ENCODE measurements at regions not wholly inside any gene's neighbourhood (a gene's known extent, or its start where the extent isn't known, plus 50 kb on each side); places are given as distances from the start of the nearest gene placed in this dataset.
"Not testable (repeated sequence)": the region's sequence is repeated elsewhere in the genome, so short reads cannot be mapped to it uniquely, and the experiment has no call there.

DNA sequence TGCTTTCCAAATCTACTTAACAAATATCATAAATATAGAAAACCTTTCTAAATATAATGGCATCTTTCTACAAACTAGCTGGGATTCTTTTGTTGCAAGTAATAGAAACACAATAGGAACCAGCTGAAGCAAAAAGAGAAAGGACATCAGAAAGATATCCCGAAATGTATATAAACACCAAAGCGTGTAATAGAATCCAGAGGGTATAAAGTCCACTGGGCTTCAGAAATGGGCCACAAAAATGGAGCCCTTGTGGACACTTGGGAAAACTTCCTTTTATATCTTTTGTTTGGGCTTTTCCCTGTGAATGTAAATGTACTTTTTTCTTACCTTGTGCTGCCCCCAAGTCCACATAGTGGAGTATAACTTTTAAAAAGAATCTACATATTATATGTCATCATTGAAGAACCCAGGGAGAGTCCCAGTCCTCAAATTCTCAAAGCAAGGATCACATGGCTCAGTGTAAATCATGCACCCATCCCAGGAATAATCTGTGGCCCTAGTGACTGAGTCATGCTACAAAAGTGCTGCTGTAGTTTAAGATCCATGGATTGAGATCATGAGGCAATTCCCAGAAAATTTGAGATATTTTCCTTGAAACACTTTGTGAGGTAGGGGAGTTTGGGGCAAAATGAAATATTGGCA, 457.0 kb downstream of the EPM2A start:
- Histone ChIP-seq H3K4me3 (no peak overlapping the region), H3K9me3 (no peaks in the 10 kb centered on the region), H3K27ac (no peak overlapping the region), H3K4me1 (no peaks in the 10 kb centered on the region), H3K36me3 (no peaks in the 10 kb centered on the region), H3K27me3 (no peaks in the 10 kb centered on the region)
- TF ChIP-seq EP300 (IDR thresholded peaks at IDR 0.05) (no peak), POLR2A (IDR thresholded peaks at IDR 0.05) (no peak), POLR2AphosphoS5 (IDR thresholded peaks at IDR 0.05) (no peak)
- intact Hi-C loops (cut with DNase I; ENCODE audit: low total_unique reads), result no loop called here
- DNase-seq, result no peak
- 56 to 79% (median 70%) methylated on average over 2 of the region's 2 CpGs for WGBS, 5 donors

DNA sequence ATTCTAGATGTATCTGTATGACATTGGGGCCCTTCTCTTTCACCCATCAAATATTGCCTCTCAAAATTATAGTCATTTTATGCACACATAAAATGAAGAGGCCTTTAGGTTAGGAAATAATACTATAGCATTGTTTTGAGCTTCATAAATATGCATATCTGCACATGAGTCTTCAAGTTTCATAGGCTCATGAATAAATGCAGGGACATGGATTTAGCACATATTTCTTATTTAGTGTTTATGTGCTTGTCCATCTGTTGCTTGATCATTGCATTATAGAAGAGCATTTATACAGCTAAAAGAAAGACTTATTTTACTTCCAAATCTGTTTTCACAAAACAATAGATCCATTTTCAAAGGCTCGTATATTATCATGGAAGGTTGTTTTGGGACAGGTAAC, 455.8 kb downstream of the EPM2A start:
- H3K36me3 ChIP-seq, result no peaks in the 10 kb centered on the region
- no peaks in the 10 kb centered on the region for H3K4me1 ChIP-seq
- H3K27ac ChIP-seq, result no peak overlapping the region
- intact Hi-C loops (cut with DNase I; ENCODE audit: low total_unique reads), result no loop called here
- TF ChIP-seq, protein P1, sequence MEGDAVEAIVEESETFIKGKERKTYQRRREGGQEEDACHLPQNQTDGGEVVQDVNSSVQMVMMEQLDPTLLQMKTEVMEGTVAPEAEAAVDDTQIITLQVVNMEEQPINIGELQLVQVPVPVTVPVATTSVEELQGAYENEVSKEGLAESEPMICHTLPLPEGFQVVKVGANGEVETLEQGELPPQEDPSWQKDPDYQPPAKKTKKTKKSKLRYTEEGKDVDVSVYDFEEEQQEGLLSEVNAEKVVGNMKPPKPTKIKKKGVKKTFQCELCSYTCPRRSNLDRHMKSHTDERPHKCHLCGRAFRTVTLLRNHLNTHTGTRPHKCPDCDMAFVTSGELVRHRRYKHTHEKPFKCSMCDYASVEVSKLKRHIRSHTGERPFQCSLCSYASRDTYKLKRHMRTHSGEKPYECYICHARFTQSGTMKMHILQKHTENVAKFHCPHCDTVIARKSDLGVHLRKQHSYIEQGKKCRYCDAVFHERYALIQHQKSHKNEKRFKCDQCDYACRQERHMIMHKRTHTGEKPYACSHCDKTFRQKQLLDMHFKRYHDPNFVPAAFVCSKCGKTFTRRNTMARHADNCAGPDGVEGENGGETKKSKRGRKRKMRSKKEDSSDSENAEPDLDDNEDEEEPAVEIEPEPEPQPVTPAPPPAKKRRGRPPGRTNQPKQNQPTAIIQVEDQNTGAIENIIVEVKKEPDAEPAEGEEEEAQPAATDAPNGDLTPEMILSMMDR (IDR thresholded peaks at IDR 0.05), result no peak
- TF ChIP-seq EP300 (IDR thresholded peaks at IDR 0.05), result no peak
- no peak for TF ChIP-seq POLR2A (IDR thresholded peaks at IDR 0.05)
- no peak for TF ChIP-seq POLR2AphosphoS5 (IDR thresholded peaks at IDR 0.05)
- peaks cover 0 to 3% (median 0%) of the 10 kb centered on the region in 4 donors for H3K9me3 ChIP-seq
- no peak for DNase-seq
- H3K27me3 ChIP-seq, result no peaks in the 10 kb centered on the region
- no peak overlapping the region for H3K4me3 ChIP-seq
- WGBS, 5 donors, result 81 to 90% (median 90%) methylated on average over 1 of the region's 1 CpG

DNA sequence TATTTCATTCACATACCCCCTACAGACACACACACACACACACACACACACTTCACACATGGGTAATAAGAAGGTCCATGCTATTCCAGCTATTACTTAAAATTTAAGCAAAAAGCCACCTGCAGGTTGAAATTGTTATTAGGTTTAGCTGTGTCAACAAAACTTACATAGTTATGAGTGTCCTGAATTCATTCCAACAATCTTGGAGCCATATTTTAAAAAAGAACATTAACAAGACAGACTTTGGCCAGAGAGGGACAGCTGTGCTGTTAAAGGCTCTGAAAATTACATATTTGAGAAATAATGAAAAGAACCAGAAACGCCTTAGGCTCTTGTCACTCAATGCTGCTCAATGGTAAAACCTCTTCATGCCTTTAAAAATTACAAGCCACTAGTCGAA, 455.3 kb downstream of the EPM2A start:
- Histone ChIP-seq H3K4me1 (no peaks in the 10 kb centered on the region), H3K27me3 (no peaks in the 10 kb centered on the region), H3K27ac (no peak overlapping the region), H3K9me3 (peaks cover 0 to 3% (median 0%) of the 10 kb centered on the region in 4 donors), H3K36me3 (no peaks in the 10 kb centered on the region), H3K4me3 (no peak overlapping the region)
- 83 to 88% (median 87%) methylated on average over 2 of the region's 2 CpGs for WGBS, 5 donors
- DNase-seq, result no peak
- TF ChIP-seq POLR2AphosphoS5 (IDR thresholded peaks at IDR 0.05), result no peak
- TF ChIP-seq, protein P1 (IDR thresholded peaks at IDR 0.05), result no peak
- TF ChIP-seq EP300 (IDR thresholded peaks at IDR 0.05), result no peak
- TF ChIP-seq POLR2A (IDR thresholded peaks at IDR 0.05), result no peak
- intact Hi-C loops (cut with DNase I; ENCODE audit: low total_unique reads), result no loop called here

DNA sequence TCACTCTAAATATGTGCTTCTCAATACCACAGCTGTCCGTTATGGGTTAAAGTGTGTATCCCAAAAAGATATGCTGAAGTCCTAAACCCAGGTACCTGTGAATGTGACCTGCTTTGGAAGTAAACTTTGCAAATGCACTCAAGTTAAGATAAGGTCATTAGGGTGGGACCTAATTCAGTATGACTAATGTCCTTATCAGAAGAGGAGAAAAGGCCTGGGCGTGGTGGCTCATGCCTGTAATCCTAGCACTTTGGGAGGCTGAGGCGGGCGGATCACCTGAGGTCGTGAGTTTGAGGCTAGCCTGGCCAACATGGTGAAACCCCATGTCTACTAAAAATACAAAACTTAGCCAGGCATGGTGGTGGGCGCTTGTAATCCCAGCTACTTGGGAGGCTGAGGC, 452.1 kb downstream of the EPM2A start:
- peak in 1 of 3 donors; percentile 65 for TF ChIP-seq POLR2AphosphoS5 (IDR thresholded peaks at IDR 0.05)
- H3K4me1 ChIP-seq; H3K9me3 ChIP-seq; H3K27ac ChIP-seq; H3K4me3 ChIP-seq; H3K36me3 ChIP-seq; intact Hi-C loops (cut with DNase I; ENCODE audit: low total_unique reads); H3K27me3 ChIP-seq: not testable (repeated sequence)
- peak; percentile 47 to 75 for DNase-seq
- WGBS, 5 donors, result 37 to 66% (median 49%) methylated on average over 6 of the region's 6 CpGs

DNA sequence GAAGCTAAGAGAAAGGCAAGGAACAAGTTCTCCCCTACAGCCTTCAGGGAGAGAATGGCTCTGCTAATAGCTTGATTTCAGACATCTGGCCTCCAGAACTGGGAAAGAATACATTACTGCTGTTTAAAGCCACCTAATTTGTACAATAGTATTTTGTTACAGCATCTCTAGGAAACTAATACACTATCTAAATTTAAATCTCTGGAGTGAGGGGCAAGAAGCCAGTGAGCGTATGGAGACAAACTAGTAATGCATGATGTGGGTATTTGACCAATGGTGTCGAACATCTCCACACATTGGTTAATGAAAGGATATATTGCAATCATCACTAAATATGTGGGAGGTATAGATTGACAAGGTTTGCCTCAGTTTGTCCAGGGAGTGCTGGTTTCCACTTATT, 451.5 kb downstream of the EPM2A start:
- Histone ChIP-seq H3K27ac (no peak overlapping the region), H3K36me3 (no peaks in the 10 kb centered on the region), H3K4me1 (no peaks in the 10 kb centered on the region), H3K27me3 (no peaks in the 10 kb centered on the region), H3K9me3 (peaks cover 0 to 3% (median 0%) of the 10 kb centered on the region in 4 donors), H3K4me3 (no peak overlapping the region)
- 83 to 96% (median 95%) methylated on average over 2 of the region's 2 CpGs for WGBS, 5 donors
- TF ChIP-seq POLR2A (IDR thresholded peaks at IDR 0.05) (no peak), POLR2AphosphoS5 (IDR thresholded peaks at IDR 0.05) (no peak), EP300 (IDR thresholded peaks at IDR 0.05) (no peak)
- TF ChIP-seq, protein P1 (IDR thresholded peaks at IDR 0.05), result no peak
- DNase-seq, result no peak
- intact Hi-C loops (cut with DNase I; ENCODE audit: low total_unique reads), result no loop called here
